Calu3 (cell line): ENCODE measurements at regions not wholly inside any gene's neighbourhood (a gene's known extent, or its start where the extent isn't known, plus 50 kb on each side); places are given as distances from the start of the nearest gene placed in this dataset.

Experiments
- BruUV-seq: library from RNA; stranded (reverse); fragments of 400-500 nt; replicated peaks from 2 replicates; lab custom pipeline; 2021; lab: Mats Ljungman, UMichigan
- CTCF ChIA-PET: fragments of 300-600 bp; sonication (Branson Sonifier 250); formaldehyde crosslinking; loops from one replicate; lab custom pipeline; 2022; ENCODE audit warnings: antibody characterized with exemption; lab: Charles Lee
- DNase-seq: peaks from one replicate; pipeline ENCODE4 v3.0.0; 2022
- H3K27ac Mint-ChIP-seq: one replicate; pipeline ENCODE4 v1.8.0; 2022; ENCODE audit warnings: mixed read lengths; ENCODE audit not compliant: unreplicated experiment
- H3K27me3 Mint-ChIP-seq: one replicate; pipeline ENCODE4 v1.8.0; 2022; ENCODE audit warnings: mixed read lengths; ENCODE audit not compliant: unreplicated experiment
- H3K36me3 Mint-ChIP-seq: one replicate; pipeline ENCODE4 v1.8.0; 2022; ENCODE audit warnings: mild to moderate bottlenecking, moderate library complexity, mixed read lengths; ENCODE audit not compliant: insufficient read depth, unreplicated experiment
- H3K4me1 Mint-ChIP-seq: one replicate; pipeline ENCODE4 v1.8.0; 2022; ENCODE audit warnings: mild to moderate bottlenecking, low read depth, mixed read lengths; ENCODE audit not compliant: unreplicated experiment
- H3K4me3 Mint-ChIP-seq: one replicate; pipeline ENCODE4 v1.8.0; 2022; ENCODE audit warnings: mild to moderate bottlenecking, low read depth, moderate library complexity, mixed read lengths; ENCODE audit not compliant: unreplicated experiment
- H3K9me3 Mint-ChIP-seq: one replicate; pipeline ENCODE4 v1.8.0; 2022; ENCODE audit warnings: low read depth, mixed read lengths; ENCODE audit not compliant: unreplicated experiment
- intact Hi-C: fragments of 100-400 bp; cut with micrococcal nuclease; formaldehyde crosslinking; loops from one replicate; pipeline ENCODE4 v1.10.0; 2022; ENCODE audit not compliant: unreplicated experiment
- TF ChIP-seq, protein P1 (sequence below): fragments of 200-600 bp; IDR thresholded peaks from one replicate; pipeline ENCODE4 v1.8.0; 2022; ENCODE audit warnings: antibody characterized with exemption; ENCODE audit not compliant: unreplicated experiment

DNA sequence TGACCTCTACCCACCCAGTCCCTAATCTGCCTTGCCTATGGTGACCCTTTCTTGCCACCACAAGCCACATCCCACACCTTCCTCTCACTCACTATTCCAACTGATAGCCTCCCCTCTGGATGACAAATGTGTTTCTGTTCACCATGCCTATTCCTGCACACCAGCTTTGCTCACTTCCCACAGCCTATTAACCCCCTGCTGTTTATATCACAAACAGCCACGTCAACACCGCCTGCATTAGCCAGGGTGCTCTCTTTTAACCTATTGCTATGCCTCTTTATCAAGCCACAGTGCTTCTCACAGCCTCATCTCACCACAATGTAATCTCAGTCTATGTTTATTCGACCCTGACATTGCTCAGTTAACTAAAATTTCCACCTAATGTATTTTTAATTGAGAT lies 271.8 kb downstream of the SUCLG1 start:
- H3K27me3 Mint-ChIP-seq = no peaks in the 10 kb centered on the region
- H3K9me3 Mint-ChIP-seq = no peaks in the 10 kb centered on the region
- no peaks in the 10 kb centered on the region for H3K4me1 Mint-ChIP-seq
- no TSS peak for BruUV-seq
- intact Hi-C loops = no loop called here
- H3K36me3 Mint-ChIP-seq = no peaks in the 10 kb centered on the region
- no peak overlapping the region for H3K4me3 Mint-ChIP-seq
- TF ChIP-seq, protein P1, sequence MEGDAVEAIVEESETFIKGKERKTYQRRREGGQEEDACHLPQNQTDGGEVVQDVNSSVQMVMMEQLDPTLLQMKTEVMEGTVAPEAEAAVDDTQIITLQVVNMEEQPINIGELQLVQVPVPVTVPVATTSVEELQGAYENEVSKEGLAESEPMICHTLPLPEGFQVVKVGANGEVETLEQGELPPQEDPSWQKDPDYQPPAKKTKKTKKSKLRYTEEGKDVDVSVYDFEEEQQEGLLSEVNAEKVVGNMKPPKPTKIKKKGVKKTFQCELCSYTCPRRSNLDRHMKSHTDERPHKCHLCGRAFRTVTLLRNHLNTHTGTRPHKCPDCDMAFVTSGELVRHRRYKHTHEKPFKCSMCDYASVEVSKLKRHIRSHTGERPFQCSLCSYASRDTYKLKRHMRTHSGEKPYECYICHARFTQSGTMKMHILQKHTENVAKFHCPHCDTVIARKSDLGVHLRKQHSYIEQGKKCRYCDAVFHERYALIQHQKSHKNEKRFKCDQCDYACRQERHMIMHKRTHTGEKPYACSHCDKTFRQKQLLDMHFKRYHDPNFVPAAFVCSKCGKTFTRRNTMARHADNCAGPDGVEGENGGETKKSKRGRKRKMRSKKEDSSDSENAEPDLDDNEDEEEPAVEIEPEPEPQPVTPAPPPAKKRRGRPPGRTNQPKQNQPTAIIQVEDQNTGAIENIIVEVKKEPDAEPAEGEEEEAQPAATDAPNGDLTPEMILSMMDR = no peak
- H3K27ac Mint-ChIP-seq = no peak overlapping the region
- CTCF ChIA-PET = no interaction called here
- DNase-seq = no peak

DNA sequence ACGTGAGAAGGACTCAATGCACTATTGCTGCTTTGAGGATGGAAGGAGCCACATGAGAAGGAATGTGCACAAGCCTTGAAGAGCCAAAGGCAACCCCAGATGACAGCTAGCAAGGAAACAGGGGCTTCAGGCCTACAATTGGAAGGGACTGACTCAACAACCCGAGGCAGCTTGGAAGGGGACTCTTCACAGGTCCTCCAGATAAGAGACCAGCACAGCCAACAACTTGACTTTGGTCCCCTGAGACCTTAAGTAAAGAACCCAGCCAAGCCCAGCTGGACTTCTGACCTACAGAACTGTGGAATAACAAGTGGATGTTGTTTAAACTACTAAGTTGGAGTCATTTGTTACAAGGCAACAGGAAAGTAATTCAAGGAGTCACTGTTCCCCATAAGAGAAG lies 277.2 kb downstream of the SUCLG1 start:
- TF ChIP-seq, protein P1 = no peak
- Mint-ChIP-seq H3K27ac (no peak overlapping the region), H3K9me3 (no peaks in the 10 kb centered on the region), H3K4me1 (no peaks in the 10 kb centered on the region), H3K36me3 (no peaks in the 10 kb centered on the region), H3K27me3 (no peaks in the 10 kb centered on the region), H3K4me3 (no peak overlapping the region)
- BruUV-seq = no TSS peak
- intact Hi-C loops = no loop called here
- DNase-seq = no peak
- CTCF ChIA-PET = no interaction called here

DNA sequence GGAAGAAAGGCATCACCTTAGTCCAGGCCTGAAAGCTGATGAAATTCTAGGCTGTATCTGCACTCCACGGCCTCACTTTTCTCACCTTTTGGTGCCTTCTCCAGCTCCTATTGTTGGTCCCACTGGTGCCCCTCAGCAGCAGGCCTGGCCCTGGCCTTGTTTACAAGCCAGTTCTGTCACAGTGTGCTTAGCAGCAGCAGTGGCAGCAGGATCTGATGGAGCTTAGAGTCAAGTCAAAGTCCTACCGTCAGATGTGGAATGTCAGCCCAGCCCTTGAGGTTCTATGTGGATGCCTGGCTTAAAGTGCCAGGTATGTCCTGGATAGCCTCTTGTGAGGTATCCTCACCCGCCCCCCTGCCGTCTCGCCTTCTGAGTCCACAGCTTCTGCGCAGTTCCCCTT lies 281.3 kb downstream of the SUCLG1 start:
- DNase-seq = no peak
- TF ChIP-seq, protein P1 = no peak
- no peak overlapping the region for H3K27ac Mint-ChIP-seq

DNA sequence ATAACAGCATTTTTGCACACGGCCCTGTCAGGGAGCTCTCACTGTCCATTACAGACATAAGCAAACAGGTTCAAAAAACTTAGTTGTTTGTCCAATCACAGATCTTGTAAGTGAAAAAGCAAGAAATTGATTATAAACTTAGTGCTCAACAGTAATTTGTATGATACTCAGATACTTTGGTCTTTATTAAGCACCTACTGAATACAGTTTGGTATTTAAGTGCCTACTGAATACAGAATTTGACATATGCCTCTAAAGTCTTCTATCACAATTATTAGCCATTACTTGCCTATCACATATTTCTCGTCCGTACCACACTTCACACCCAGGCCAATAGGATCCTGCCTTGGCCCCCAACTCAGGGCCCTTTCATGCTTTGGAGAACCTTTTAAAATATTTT lies 283.1 kb downstream of the SUCLG1 start:
- Mint-ChIP-seq H3K27ac (no peak overlapping the region), H3K4me3 (no peak overlapping the region), H3K27me3 (no peaks in the 10 kb centered on the region), H3K4me1 (no peaks in the 10 kb centered on the region), H3K36me3 (no peaks in the 10 kb centered on the region), H3K9me3 (no peaks in the 10 kb centered on the region)
- CTCF ChIA-PET = interaction anchor here (0.6 kb wide), 1 partner anchor 109 kb away, joined by 3 read pairs; no protein-coding TSS in a partner anchor
- BruUV-seq = no TSS peak
- intact Hi-C loops = no loop called here
- TF ChIP-seq, protein P1 = no peak
- no peak for DNase-seq

More for the DNA sequence above, 281.3 kb downstream of the SUCLG1 start:
- no TSS peak for BruUV-seq
- H3K27me3 Mint-ChIP-seq = no peaks in the 10 kb centered on the region
- no peaks in the 10 kb centered on the region for H3K36me3 Mint-ChIP-seq
- CTCF ChIA-PET = no interaction called here
- intact Hi-C loops = no loop called here
- H3K4me3 Mint-ChIP-seq = no peak overlapping the region
- no peaks in the 10 kb centered on the region for H3K4me1 Mint-ChIP-seq
- no peaks in the 10 kb centered on the region for H3K9me3 Mint-ChIP-seq
